GM12873 (cell line): ENCODE measurements at regions not wholly inside any gene's neighbourhood (a gene's known extent, or its start where the extent isn't known, plus 50 kb on each side); places are given as distances from the start of the nearest gene placed in this dataset.

Experiments used
- TF ChIP-seq, protein P1 (sequence below): IDR thresholded peaks from 2 replicates; pipeline ENCODE4 v1.5.1; 2012; ENCODE audit warnings: low read depth, mild to moderate bottlenecking, moderate library complexity, low read length, control low read depth; ENCODE audit not compliant: insufficient read depth; ENCODE audit errors: missing control alignments

DNA sequence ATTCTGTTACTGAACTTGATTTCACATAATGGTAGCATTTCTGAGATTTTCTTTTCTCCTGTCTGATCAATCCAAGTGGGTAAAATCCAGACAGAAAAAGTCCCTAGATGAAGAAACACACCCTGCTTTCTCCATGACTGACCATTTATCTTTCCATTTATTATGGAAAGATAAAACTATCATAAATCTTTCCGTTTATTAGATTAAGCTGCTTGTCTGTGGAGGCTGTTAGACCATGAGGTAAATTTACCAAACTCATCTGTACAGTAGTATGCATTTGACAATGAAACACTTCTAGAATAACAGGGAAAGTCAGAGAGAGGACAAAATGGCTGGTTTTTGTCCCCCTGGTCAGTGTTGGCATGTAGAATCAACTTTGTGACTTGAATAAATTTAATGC is 491.2 kb upstream of the SEMA6A start:
- TF ChIP-seq, protein P1, sequence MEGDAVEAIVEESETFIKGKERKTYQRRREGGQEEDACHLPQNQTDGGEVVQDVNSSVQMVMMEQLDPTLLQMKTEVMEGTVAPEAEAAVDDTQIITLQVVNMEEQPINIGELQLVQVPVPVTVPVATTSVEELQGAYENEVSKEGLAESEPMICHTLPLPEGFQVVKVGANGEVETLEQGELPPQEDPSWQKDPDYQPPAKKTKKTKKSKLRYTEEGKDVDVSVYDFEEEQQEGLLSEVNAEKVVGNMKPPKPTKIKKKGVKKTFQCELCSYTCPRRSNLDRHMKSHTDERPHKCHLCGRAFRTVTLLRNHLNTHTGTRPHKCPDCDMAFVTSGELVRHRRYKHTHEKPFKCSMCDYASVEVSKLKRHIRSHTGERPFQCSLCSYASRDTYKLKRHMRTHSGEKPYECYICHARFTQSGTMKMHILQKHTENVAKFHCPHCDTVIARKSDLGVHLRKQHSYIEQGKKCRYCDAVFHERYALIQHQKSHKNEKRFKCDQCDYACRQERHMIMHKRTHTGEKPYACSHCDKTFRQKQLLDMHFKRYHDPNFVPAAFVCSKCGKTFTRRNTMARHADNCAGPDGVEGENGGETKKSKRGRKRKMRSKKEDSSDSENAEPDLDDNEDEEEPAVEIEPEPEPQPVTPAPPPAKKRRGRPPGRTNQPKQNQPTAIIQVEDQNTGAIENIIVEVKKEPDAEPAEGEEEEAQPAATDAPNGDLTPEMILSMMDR: no peak

DNA sequence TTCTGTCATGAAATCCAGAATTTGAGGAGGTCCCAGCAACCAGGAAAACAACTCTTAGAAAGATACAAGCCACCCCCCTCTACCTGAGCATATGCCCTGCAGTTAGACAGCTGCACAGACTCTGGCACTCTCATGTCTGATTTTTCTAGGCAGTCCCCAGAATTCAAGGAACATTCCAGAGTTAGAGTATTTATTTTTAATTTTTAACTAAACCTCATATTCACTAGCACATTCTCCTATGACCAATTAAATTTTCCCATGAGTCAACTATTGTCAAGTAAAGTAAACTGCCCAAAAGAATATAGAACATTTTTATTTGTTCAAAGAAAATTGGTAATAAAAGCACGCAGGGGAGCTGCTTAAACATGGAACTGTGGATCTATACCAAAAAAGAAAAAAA is 490.5 kb upstream of the SEMA6A start:
- TF ChIP-seq, protein P1: no peak

GRCh38 chr5:117060099-117060498 is 485.5 kb upstream of the SEMA6A start:
- TF ChIP-seq, protein P1: no peak

- TF ChIP-seq, protein P1: no peak
Measured at GRCh38 chr5:117058740-117059139, 484.1 kb upstream of the SEMA6A start.

DNA sequence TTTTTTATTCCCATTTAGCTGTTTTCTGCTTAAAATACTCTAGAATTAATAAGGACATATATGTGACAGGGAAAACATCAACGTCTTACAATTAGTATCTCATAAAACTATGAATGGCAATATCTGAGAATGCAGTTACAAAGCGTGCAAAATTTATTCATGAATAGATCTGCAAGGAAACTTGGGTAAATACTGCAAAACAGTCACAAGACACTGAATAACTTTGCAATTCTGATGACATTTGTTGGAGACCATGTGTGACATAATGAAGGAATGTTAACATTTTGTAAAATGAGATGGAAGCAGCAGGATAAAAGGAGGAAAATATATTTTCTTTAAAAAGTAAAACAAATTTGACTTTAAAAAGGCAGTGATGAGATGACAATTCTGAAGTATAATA is 480.9 kb upstream of the SEMA6A start:
- TF ChIP-seq, protein P1: no peak

DNA sequence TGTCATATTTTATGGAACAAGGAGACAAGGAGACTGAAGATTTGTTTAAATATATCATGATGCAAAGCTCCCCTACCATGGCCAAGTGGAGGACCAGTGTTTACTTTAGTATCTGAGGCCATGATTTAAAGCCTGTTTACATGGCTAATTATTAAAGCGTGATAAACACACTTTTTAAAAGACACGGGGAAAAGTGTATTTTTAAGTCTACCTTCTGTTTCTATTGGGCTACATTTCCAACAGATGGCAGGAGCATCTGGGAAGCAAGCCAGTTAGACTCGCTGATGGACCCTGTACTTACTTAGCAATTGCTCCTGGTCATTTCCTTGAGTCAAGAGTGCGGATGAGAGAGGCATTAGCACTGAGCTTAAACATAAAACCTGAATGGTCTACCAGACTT is 480.3 kb upstream of the SEMA6A start:
- TF ChIP-seq, protein P1: no peak

DNA sequence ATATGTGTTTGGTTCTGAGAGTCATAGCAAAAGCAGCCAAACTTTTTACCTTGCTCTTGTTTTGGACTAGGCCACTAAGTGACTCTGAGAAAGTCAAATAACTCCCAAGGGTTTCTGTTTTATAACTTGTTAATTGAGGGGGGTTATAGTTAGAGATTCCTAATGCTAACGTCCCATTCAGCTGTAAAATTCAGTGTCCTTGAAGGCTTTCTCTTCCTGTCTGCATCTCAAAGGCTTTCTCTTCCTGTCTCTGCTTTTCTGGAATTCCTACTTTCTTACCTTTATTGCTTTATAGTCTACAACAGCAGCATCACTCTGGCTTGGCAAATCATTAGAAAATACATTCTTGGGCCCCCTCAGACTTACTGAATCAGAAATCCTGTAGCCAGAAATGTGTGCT is 479.5 kb upstream of the SEMA6A start:
- TF ChIP-seq, protein P1: no peak
